ENCODE measurements at regions not wholly inside any gene's neighbourhood (a gene's known extent, or its start where the extent isn't known, plus 50 kb on each side); places are given as distances from the start of the nearest gene placed in this dataset.
"Not testable (repeated sequence)": the region's sequence is repeated elsewhere in the genome, so short reads cannot be mapped to it uniquely, and the experiment has no call there.

DNA sequence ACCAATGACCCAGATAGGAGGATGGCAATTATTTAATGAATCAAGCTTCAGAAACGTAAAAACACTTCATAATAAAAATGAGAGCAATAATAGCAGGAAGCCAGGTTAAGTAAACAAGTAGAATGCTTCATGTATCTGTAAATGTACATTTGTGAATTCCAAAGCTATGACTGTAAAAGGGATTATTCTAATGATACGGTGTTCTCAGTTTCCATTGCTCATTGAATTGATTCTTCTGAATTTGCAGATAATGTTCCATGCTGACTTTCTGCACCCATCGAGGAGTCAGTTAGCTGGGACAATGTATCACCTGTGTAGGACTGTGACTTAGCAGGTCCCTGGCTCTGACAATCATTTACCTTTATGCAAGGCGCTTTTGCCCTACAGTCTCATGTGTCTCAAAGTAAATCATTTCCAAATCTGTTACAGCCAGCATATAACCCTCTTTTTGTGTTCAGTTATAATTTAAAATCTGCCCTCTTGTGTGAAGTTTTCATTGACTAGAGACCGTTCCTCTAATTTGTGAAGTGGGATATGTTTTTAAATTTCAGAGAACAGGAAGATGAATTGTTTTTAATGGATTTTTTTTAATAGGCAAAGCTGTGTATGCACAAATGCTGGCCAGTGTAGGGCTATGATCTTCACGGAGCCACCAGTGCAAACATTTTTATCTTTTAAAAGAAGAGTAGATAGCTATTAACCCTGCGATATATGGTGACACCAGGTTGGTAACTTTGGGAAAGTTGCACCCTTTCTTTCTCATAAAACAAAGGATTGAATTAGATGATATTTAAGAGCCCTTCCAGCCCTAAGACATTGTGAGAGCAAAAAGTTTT is 267.1 kb downstream of the KLF5 start:
- H3K36me3 Mint-ChIP-seq: no peaks in the 10 kb centered on the region
- H3K27ac Mint-ChIP-seq: no peak overlapping the region
- CTCF ChIA-PET: no interaction called here
- H3K4me1 Mint-ChIP-seq: no peaks in the 10 kb centered on the region
- no peaks in the 10 kb centered on the region for H3K27me3 Mint-ChIP-seq
- DNase-seq: no peak
- H3K4me3 Mint-ChIP-seq: no peak overlapping the region
- no peaks in the 10 kb centered on the region for H3K9me3 Mint-ChIP-seq

- Mint-ChIP-seq H3K9me3 (no peaks in the 10 kb centered on the region), H3K4me1 (no peaks in the 10 kb centered on the region), H3K27me3 (no peaks in the 10 kb centered on the region), H3K27ac (no peak overlapping the region), H3K4me3 (no peak overlapping the region), H3K36me3 (no peaks in the 10 kb centered on the region)
- CTCF ChIA-PET: no interaction called here
- DNase-seq: no peak
Observed at GRCh38 chr13:73324842-73325722, 266.3 kb downstream of the KLF5 start.

GRCh38 chr13:73323615-73324014 is 264.8 kb downstream of the KLF5 start:
- H3K27ac Mint-ChIP-seq: no peak overlapping the region
- H3K36me3 Mint-ChIP-seq: no peaks in the 10 kb centered on the region
- H3K4me3 Mint-ChIP-seq: no peak overlapping the region
- H3K4me1 Mint-ChIP-seq: no peaks in the 10 kb centered on the region
- no peak for DNase-seq
- H3K27me3 Mint-ChIP-seq: no peaks in the 10 kb centered on the region
- H3K9me3 Mint-ChIP-seq: no peaks in the 10 kb centered on the region
- CTCF ChIA-PET: no interaction called here

- H3K4me3 Mint-ChIP-seq: no peak overlapping the region
- no peak overlapping the region for H3K27ac Mint-ChIP-seq
- DNase-seq: no peak
- CTCF ChIA-PET: no interaction called here
- no peaks in the 10 kb centered on the region for H3K27me3 Mint-ChIP-seq
- no peaks in the 10 kb centered on the region for H3K36me3 Mint-ChIP-seq
- no peaks in the 10 kb centered on the region for H3K4me1 Mint-ChIP-seq
- H3K9me3 Mint-ChIP-seq: no peaks in the 10 kb centered on the region
Observed at GRCh38 chr13:73321043-73321442, 262.2 kb downstream of the KLF5 start.

DNA sequence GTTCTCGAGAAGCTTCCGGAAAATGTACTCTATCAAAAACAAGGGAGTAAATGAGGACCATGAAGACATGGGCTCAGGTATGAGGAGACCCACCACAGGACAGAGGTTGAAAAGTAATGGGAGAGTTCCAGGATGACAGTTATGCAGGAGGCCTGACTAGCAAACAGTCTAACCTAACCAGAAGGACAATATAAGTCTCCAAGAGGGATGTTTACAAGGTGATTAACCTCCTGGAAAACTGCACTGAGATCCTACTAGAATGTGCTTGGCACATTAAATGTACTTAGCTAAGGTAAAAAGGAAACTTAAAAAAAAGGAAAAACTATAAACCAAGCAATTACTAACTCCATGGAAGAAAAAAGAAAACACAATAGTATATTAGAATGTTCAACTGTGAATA is 258.3 kb downstream of the KLF5 start:
- no peak overlapping the region for H3K27ac Mint-ChIP-seq
- no peaks in the 10 kb centered on the region for H3K27me3 Mint-ChIP-seq
- CTCF ChIA-PET: no interaction called here
- no peaks in the 10 kb centered on the region for H3K4me1 Mint-ChIP-seq
- no peak for DNase-seq
- H3K9me3 Mint-ChIP-seq: peaks cover 3% of the 10 kb centered on the region
- no peak overlapping the region for H3K4me3 Mint-ChIP-seq
- H3K36me3 Mint-ChIP-seq: no peaks in the 10 kb centered on the region

DNA sequence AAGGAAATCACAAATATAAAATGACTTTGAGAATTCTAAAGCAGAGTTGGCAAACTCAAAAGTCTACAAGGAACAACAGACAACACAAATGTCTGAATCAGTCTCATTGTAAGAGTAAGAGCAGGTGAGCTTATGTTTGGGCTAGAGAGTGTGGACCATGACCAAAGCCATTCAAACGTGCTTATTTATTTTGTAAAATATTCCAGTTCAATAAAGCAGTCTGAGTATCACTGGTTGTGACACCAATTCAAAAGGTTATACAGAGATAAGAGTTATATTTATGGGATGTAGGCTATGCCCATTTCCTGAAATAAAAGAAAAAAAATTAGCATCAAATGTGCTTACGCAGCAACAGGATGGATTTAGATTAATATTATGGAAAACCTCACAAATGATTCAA is 251.6 kb downstream of the KLF5 start:
- Mint-ChIP-seq H3K4me3 (no peak overlapping the region), H3K4me1 (no peaks in the 10 kb centered on the region), H3K9me3 (peaks cover 3% of the 10 kb centered on the region), H3K36me3 (no peaks in the 10 kb centered on the region), H3K27me3 (no peaks in the 10 kb centered on the region), H3K27ac (no peak overlapping the region)
- no peak for DNase-seq
- CTCF ChIA-PET: no interaction called here

- H3K27me3 Mint-ChIP-seq: no peaks in the 10 kb centered on the region
- H3K27ac Mint-ChIP-seq: no peak overlapping the region
- H3K4me3 Mint-ChIP-seq: no peak overlapping the region
- CTCF ChIA-PET: no interaction called here
- no peaks in the 10 kb centered on the region for H3K4me1 Mint-ChIP-seq
- no peaks in the 10 kb centered on the region for H3K9me3 Mint-ChIP-seq
- H3K36me3 Mint-ChIP-seq: no peaks in the 10 kb centered on the region
- DNase-seq: no peak
Observed at GRCh38 chr13:73307481-73307880, 248.7 kb downstream of the KLF5 start.

DNA sequence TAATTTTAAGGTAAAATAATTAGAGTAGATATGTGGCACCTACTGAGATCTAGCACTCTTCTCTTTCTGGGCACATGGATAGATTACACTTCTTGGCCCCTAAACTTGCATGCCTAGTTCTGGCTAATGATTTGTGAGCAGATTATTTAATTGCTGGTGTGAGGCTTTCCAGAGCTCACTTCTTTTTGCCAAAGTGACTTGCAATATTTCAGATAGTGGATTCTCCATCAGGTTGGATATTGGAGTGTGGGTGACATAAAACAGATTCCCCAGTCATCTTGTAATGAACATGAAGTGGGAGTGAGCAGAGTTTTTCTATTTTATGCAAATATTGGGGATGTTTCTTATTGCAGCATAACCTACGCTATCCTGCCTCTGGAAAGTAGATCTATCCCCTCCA is 247.9 kb downstream of the KLF5 start:
- H3K4me3 Mint-ChIP-seq: no peak overlapping the region
- no peaks in the 10 kb centered on the region for H3K36me3 Mint-ChIP-seq
- H3K27me3 Mint-ChIP-seq: no peaks in the 10 kb centered on the region
- H3K4me1 Mint-ChIP-seq: no peaks in the 10 kb centered on the region
- CTCF ChIA-PET: no interaction called here
- H3K9me3 Mint-ChIP-seq: no peaks in the 10 kb centered on the region
- no peak overlapping the region for H3K27ac Mint-ChIP-seq
- no peak for DNase-seq

GRCh38 chr13:73304442-73304841 is 245.6 kb downstream of the KLF5 start:
- no peaks in the 10 kb centered on the region for H3K36me3 Mint-ChIP-seq
- no peak for DNase-seq
- H3K4me3 Mint-ChIP-seq: no peak overlapping the region
- H3K4me1 Mint-ChIP-seq: no peaks in the 10 kb centered on the region
- H3K27me3 Mint-ChIP-seq: no peaks in the 10 kb centered on the region
- no peaks in the 10 kb centered on the region for H3K9me3 Mint-ChIP-seq
- H3K27ac Mint-ChIP-seq: no peak overlapping the region
- CTCF ChIA-PET: no interaction called here

DNA sequence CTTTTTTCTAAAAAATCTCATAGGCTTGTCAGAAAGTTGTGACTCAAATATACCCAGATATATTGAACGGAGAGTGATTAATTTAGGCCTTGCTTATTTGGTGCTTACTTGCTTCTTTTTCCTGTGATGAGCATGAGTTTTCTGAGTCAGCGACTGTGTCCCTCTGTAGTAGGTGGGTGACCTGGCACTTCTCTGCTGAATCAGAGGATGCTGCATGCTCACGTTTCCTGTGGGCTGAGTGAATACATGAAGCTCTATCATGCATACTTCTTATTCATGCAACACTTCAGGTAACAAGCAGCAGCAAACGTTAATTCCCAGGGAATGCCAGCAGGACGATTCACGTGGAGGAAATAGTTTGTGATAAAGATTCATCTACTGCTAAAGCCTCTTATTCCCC is 245.0 kb downstream of the KLF5 start:
- Mint-ChIP-seq H3K27me3 (no peaks in the 10 kb centered on the region), H3K27ac (no peak overlapping the region), H3K4me1 (no peaks in the 10 kb centered on the region), H3K4me3 (no peak overlapping the region), H3K9me3 (no peaks in the 10 kb centered on the region), H3K36me3 (no peaks in the 10 kb centered on the region)
- CTCF ChIA-PET: no interaction called here
- no peak for DNase-seq

DNA sequence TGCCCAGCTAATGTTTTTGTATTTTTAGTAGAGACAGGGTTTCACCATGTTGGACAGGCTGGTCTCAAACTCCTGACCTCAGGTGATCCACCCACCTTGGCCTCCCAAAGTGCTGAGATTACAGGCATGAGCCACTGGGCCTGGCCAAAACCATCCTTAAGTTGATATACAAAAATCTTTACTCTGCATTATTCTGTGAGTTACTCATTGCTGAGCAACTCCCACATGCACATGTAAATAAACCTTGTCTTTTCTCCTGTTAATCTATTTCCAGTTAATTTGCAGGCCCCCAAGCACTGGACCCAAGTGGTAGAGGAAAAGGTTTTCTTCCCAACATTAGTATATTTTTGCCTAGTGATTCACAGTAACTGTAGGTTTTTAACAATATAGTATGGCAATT is 242.8 kb downstream of the KLF5 start:
- H3K27ac Mint-ChIP-seq, H3K36me3 Mint-ChIP-seq, H3K27me3 Mint-ChIP-seq, H3K4me1 Mint-ChIP-seq, H3K4me3 Mint-ChIP-seq, CTCF ChIA-PET, DNase-seq, H3K9me3 Mint-ChIP-seq: not testable (repeated sequence)

- no peak overlapping the region for H3K27ac Mint-ChIP-seq
- H3K27me3 Mint-ChIP-seq: no peaks in the 10 kb centered on the region
- no peak for DNase-seq
- H3K36me3 Mint-ChIP-seq: no peaks in the 10 kb centered on the region
- no peaks in the 10 kb centered on the region for H3K4me1 Mint-ChIP-seq
- CTCF ChIA-PET: no interaction called here
- H3K4me3 Mint-ChIP-seq: no peak overlapping the region
- H3K9me3 Mint-ChIP-seq: no peaks in the 10 kb centered on the region
Observed at GRCh38 chr13:73300718-73301425, 242.1 kb downstream of the KLF5 start.

GRCh38 chr13:73299787-73300186 is 241.0 kb downstream of the KLF5 start:
- Mint-ChIP-seq H3K9me3 (no peaks in the 10 kb centered on the region), H3K4me1 (no peaks in the 10 kb centered on the region), H3K4me3 (no peak overlapping the region), H3K27me3 (no peaks in the 10 kb centered on the region), H3K36me3 (no peaks in the 10 kb centered on the region), H3K27ac (no peak overlapping the region)
- CTCF ChIA-PET: no interaction called here
- no peak for DNase-seq

DNA sequence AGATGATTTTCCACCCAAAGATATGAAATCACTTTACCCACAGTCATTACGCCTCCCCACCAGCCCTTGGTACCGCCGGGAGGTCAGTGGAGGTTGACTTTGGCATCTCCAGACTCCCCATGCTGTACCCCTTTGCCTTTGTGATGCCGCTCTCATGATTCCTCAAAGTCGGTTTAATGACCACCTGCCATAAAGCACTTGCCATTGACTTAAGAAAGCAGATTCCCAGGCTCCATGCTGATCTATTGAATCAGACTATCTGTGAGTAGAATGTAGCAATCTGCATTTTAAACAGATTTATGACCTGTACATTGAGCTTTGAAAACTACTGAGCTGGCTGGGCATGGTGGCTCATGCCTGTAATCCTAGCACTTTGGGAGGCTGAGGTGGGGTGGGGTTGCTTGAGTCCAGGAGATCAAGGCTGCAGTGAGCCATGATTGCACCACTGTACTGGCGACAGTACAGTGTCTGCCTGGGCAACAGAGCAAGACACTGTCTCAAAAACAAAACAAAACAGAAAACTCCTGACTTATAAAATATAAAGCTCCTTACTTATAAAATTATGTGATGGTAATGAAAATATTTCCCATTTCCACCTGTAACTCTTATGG is 235.2 kb downstream of the KLF5 start:
- H3K36me3 Mint-ChIP-seq: no peaks in the 10 kb centered on the region
- no peaks in the 10 kb centered on the region for H3K9me3 Mint-ChIP-seq
- no peak overlapping the region for H3K27ac Mint-ChIP-seq
- no peak for DNase-seq
- H3K4me1 Mint-ChIP-seq: no peaks in the 10 kb centered on the region
- H3K27me3 Mint-ChIP-seq: peaks cover 6% of the 10 kb centered on the region
- H3K4me3 Mint-ChIP-seq: no peak overlapping the region
- CTCF ChIA-PET: no interaction called here

Data from activated naive CD4-positive, alpha-beta T cell treated with anti-CD3 and anti-CD28 coated beads, Interleukin-2, amount 10 ng/mL, durations not matched to agents 7 days and 5 days (primary cell).